GM13976 (cell line): ENCODE measurements at regions not wholly inside any gene's neighbourhood (a gene's known extent, or its start where the extent isn't known, plus 50 kb on each side); places are given as distances from the start of the nearest gene placed in this dataset.

Experiments
- DNase-seq: peaks from one replicate; pipeline ENCODE4 v3.0.0; 2012; ENCODE audit warnings: low spot score
- CTCF ChIP-seq: IDR thresholded peaks from 2 replicates; pipeline ENCODE4 v1.5.1; 2012; ENCODE audit warnings: borderline replicate concordance, mild to moderate bottlenecking; ENCODE audit not compliant: insufficient read depth; ENCODE audit errors: extremely low read depth, missing control alignments, control extremely low read depth
- in situ Hi-C: fragments of 300-500 bp; cut with MboI; formaldehyde crosslinking; loops from one replicate; pipeline ENCODE4 v1.12.0; 2022; ENCODE audit warnings: low sequenced_read_pairs, mixed read lengths, inconsistent platforms; ENCODE audit not compliant: unreplicated experiment

GRCh38 chr2:239678186-239678490 is 277.3 kb upstream of the HDAC4 start:
- no peak for TF ChIP-seq CTCF
- in situ Hi-C loops: no loop called here
- DNase-seq: no peak

GRCh38 chr2:239677453-239678185 is 276.8 kb upstream of the HDAC4 start:
- DNase-seq: no peak
- in situ Hi-C loops: no loop called here
- TF ChIP-seq CTCF: no peak

- DNase-seq: no peak
- no peak for TF ChIP-seq CTCF
- in situ Hi-C loops: no loop called here
Measured at GRCh38 chr2:239676716-239677452, 276.1 kb upstream of the HDAC4 start.

GRCh38 chr2:239675826-239676715 is 275.3 kb upstream of the HDAC4 start:
- no peak for TF ChIP-seq CTCF
- DNase-seq: no peak
- in situ Hi-C loops: no loop called here

GRCh38 chr2:239674981-239675825 is 274.4 kb upstream of the HDAC4 start:
- in situ Hi-C loops: no loop called here
- no peak for TF ChIP-seq CTCF
- DNase-seq: no peak
